Fibroblast of lung (primary cell): ENCODE measurements at regions not wholly inside any gene's neighbourhood (a gene's known extent, or its start where the extent isn't known, plus 50 kb on each side); places are given as distances from the start of the nearest gene placed in this dataset.
"Not testable (repeated sequence)": the region's sequence is repeated elsewhere in the genome, so short reads cannot be mapped to it uniquely, and the experiment has no call there.

ENCODE experiments used
- DNase-seq, 2 donors: peaks; one replicate each; pipeline versions ENCODE4 v3.0.0 to v3.0.0-alpha.2; 2010; ENCODE audit warnings: low read depth in 2 of 2
- H2AFZ ChIP-seq: 2 replicates; pipeline ENCODE4 v1.5.1; 2012; ENCODE audit warnings: low read length, control low read depth, inconsistent platforms
- H3K27ac ChIP-seq: 2 replicates; pipeline ENCODE4 v1.5.1; 2011; ENCODE audit warnings: low read length, control low read depth; ENCODE audit not compliant: insufficient read depth
- H3K27me3 ChIP-seq: 2 replicates; pipeline ENCODE4 v1.5.1; 2011; ENCODE audit warnings: mild to moderate bottlenecking, low read length; ENCODE audit not compliant: control insufficient read depth, insufficient read depth
- H3K36me3 ChIP-seq: 2 replicates; pipeline ENCODE4 v1.5.1; 2011; ENCODE audit warnings: low read length; ENCODE audit not compliant: control insufficient read depth, insufficient read depth
- H3K4me1 ChIP-seq: 2 replicates; pipeline ENCODE4 v1.5.1; 2011; ENCODE audit warnings: low read length; ENCODE audit not compliant: control insufficient read depth, insufficient read depth; ENCODE audit errors: extremely low read depth
- H3K4me2 ChIP-seq: 2 replicates; pipeline ENCODE4 v1.5.1; 2011; ENCODE audit warnings: low read length, control low read depth; ENCODE audit not compliant: insufficient read depth; ENCODE audit errors: extremely low read depth
- H3K4me3 ChIP-seq, 4 experiments: fragments of 200-600 bp in 1 of 4; sonication (generic) in 1 of 4; replicated peaks in 1 of 4; 2 replicates each; pipeline ENCODE4 v1.5.1; 2011 to 2016; ENCODE audit warnings: low read length in 4 of 4, low read depth in 3 of 4, mild to moderate bottlenecking in 3 of 4, control low read depth in 2 of 4, inconsistent platforms in 1 of 4, mixed read lengths in 1 of 4; ENCODE audit not compliant: insufficient read depth in 1 of 4; ENCODE audit errors: control extremely low read depth in 1 of 4
- H3K79me2 ChIP-seq: 2 replicates; pipeline ENCODE4 v1.5.1; 2012; ENCODE audit warnings: mild to moderate bottlenecking, low read length, inconsistent platforms; ENCODE audit not compliant: control insufficient read depth, insufficient read depth
- H3K9ac ChIP-seq: 2 replicates; pipeline ENCODE4 v1.5.1; 2011; ENCODE audit warnings: mild to moderate bottlenecking, low read length, control low read depth; ENCODE audit not compliant: insufficient read depth
- H3K9me3 ChIP-seq: 2 replicates; pipeline ENCODE4 v1.5.1; 2012; ENCODE audit warnings: low read depth, low read length; ENCODE audit not compliant: control insufficient read depth, insufficient read depth
- H4K20me1 ChIP-seq: 2 replicates; pipeline ENCODE4 v1.5.1; 2011; ENCODE audit warnings: low read length; ENCODE audit not compliant: control insufficient read depth, insufficient read depth; ENCODE audit errors: extremely low read depth
- EZH2 ChIP-seq: IDR thresholded peaks from 2 replicates; pipeline ENCODE4 v1.5.1; 2012; ENCODE audit warnings: low read length, control low read depth, mild to moderate bottlenecking; ENCODE audit errors: missing control alignments
- TF ChIP-seq, protein P1 (sequence below), 2 donors: IDR thresholded peaks in 1 of 2; conservative IDR thresholded peaks in 1 of 2; 1 replicate in 1 of 2; 2 replicates in 1 of 2; pipeline ENCODE4 v1.5.1; 2011 to 2012; ENCODE audit warnings: low read length in 2 of 2, control low read depth in 1 of 2, inconsistent platforms in 1 of 2, low read depth in 1 of 2, mild to moderate bottlenecking in 1 of 2

DNA sequence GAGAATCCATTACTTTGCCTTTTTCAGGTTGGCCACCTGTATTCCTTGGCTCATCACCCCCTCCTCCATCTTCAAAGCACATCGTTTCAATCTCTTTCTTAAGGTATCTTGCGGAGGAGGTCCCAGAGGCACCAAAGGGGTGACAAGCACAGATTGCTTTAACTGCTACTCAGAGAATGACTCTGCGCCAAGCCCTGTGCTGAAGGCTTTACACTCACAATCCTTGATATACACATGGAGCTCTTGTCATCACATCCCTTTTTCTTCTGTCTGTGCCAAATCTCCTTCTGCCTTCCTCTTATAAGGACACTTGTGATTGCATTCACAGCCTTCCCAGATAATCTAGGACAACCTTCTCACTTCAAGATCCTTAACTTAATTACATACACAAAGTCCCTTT is 134.7 kb upstream of the MAMLD1 start:
- H4K20me1 ChIP-seq = no peaks in the 10 kb centered on the region
- no peak for TF ChIP-seq EZH2
- TF ChIP-seq, protein P1, sequence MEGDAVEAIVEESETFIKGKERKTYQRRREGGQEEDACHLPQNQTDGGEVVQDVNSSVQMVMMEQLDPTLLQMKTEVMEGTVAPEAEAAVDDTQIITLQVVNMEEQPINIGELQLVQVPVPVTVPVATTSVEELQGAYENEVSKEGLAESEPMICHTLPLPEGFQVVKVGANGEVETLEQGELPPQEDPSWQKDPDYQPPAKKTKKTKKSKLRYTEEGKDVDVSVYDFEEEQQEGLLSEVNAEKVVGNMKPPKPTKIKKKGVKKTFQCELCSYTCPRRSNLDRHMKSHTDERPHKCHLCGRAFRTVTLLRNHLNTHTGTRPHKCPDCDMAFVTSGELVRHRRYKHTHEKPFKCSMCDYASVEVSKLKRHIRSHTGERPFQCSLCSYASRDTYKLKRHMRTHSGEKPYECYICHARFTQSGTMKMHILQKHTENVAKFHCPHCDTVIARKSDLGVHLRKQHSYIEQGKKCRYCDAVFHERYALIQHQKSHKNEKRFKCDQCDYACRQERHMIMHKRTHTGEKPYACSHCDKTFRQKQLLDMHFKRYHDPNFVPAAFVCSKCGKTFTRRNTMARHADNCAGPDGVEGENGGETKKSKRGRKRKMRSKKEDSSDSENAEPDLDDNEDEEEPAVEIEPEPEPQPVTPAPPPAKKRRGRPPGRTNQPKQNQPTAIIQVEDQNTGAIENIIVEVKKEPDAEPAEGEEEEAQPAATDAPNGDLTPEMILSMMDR (conservative IDR thresholded peaks at IDR 0.05 in 1 of 2, IDR thresholded peaks at IDR 0.05 in 1 of 2; ENCODE audit: low read depth in 1 of 2, low read length in 2 of 2) = no peak
- DNase-seq = no peak
- H3K9ac ChIP-seq = no peak overlapping the region
- no peak overlapping the region for H2AFZ ChIP-seq
- no peaks in the 10 kb centered on the region for H3K27me3 ChIP-seq
- no peak overlapping the region for H3K4me2 ChIP-seq
- H3K27ac ChIP-seq = no peak overlapping the region
- H3K9me3 ChIP-seq = no peaks in the 10 kb centered on the region
- H3K4me1 ChIP-seq = no peaks in the 10 kb centered on the region
- H3K4me3 ChIP-seq = no peak overlapping the region
- no peaks in the 10 kb centered on the region for H3K36me3 ChIP-seq
- no peaks in the 10 kb centered on the region for H3K79me2 ChIP-seq

DNA sequence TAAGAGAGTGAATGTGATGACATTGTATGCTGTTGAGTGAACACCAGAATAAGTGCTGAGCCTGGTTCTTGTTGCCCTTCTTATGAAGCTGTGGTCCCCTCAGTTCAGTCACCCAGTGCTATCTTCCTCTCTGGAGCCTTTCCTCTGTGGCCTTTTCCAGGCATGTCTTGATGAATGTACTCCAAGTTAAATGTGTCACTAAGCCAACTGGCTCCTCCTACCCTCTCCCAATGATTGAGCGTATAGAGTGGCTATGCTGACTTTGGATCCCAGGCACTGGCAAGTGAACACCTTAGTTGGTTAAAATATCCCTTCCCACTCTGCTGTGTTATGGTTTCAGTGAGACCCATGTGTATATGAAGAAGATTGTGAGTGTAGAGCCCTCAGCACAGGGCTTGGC is 134.1 kb upstream of the MAMLD1 start:
- no peak overlapping the region for H3K9ac ChIP-seq
- no peaks in the 10 kb centered on the region for H3K9me3 ChIP-seq

DNA sequence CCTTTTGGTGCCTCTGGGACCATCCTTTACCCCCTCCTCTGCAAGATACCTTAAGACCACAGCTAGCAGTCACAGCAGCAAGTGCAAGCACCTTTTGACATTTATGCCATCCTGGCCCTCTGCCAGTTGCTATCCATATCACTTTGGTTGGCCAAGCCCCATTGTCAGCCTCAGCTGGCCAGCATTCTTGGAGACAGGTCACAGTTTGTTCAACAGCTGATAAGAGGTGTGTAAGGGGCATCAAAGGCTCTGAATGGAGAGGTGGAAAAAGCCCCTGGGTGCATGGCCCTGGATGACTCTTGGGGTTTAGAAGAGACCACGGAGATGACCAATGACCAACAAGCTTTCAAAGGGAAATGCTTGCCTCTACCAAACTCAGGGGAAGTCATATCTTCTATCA is 133.6 kb upstream of the MAMLD1 start:
- H3K4me3 ChIP-seq = no peak overlapping the region
- H3K36me3 ChIP-seq = no peaks in the 10 kb centered on the region
- H3K9ac ChIP-seq = no peak overlapping the region
- no peaks in the 10 kb centered on the region for H3K79me2 ChIP-seq
- no peak overlapping the region for H3K27ac ChIP-seq
- TF ChIP-seq EZH2 = no peak
- TF ChIP-seq, protein P1 (conservative IDR thresholded peaks at IDR 0.05 in 1 of 2, IDR thresholded peaks at IDR 0.05 in 1 of 2; ENCODE audit: low read depth in 1 of 2, low read length in 2 of 2) = no peak
- no peak overlapping the region for H2AFZ ChIP-seq
- no peaks in the 10 kb centered on the region for H4K20me1 ChIP-seq
- no peaks in the 10 kb centered on the region for H3K27me3 ChIP-seq
- DNase-seq = no peak
- no peaks in the 10 kb centered on the region for H3K4me1 ChIP-seq
- H3K9me3 ChIP-seq = no peaks in the 10 kb centered on the region
- H3K4me2 ChIP-seq = no peak overlapping the region

More for the DNA sequence above, 134.1 kb upstream of the MAMLD1 start:
- no peaks in the 10 kb centered on the region for H3K36me3 ChIP-seq
- H4K20me1 ChIP-seq = no peaks in the 10 kb centered on the region
- H3K4me1 ChIP-seq = no peaks in the 10 kb centered on the region
- DNase-seq = no peak
- no peak for TF ChIP-seq EZH2
- TF ChIP-seq, protein P1 (conservative IDR thresholded peaks at IDR 0.05 in 1 of 2, IDR thresholded peaks at IDR 0.05 in 1 of 2; ENCODE audit: low read depth in 1 of 2, low read length in 2 of 2) = no peak
- H3K27me3 ChIP-seq = no peaks in the 10 kb centered on the region
- H3K4me3 ChIP-seq = no peak overlapping the region
- no peak overlapping the region for H2AFZ ChIP-seq
- H3K4me2 ChIP-seq = no peak overlapping the region
- H3K79me2 ChIP-seq = no peaks in the 10 kb centered on the region
- H3K27ac ChIP-seq = no peak overlapping the region

DNA sequence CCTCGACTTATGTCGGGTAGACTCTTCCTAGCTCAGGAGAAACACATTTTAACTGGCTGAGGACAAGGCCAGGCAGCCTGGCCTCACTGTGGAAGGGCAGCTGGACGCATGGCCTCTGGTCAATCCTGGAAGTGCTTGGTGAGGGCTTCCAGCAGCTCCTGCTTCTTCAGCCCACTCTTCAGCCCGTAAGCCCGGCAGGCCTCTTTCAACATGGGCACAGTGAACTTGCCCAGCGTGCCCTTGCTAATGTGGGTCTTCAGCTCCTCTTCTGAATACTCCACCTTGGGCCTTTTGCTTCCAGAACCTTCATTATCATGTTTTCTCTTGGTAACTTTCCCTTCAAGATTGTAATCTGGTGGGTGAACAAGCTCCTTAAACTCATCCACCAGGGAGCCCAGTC is 132.2 kb upstream of the MAMLD1 start:
- not testable (repeated sequence) for H3K27me3 ChIP-seq

DNA sequence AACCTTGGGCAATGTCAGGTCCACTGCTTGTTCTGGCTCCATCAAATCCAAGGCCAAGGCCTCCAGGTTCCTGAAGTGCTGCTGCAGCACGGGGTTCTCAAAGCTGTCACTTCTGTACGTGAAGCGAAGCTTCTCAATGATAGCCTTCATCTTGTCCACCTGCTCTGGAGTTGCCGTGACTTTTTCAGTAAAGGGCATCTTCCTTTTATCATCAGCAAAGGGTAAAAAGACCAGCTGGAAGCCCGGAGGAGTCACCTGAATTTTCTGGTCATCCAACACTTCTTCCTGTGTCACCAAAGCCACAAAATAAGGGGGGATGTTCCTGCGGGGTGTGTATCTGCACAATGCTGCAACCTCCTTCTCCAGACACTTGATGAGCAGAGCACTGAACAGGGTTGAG is 131.7 kb upstream of the MAMLD1 start:
- H3K36me3 ChIP-seq, H3K9me3 ChIP-seq, DNase-seq, H4K20me1 ChIP-seq, H3K27ac ChIP-seq, H3K4me2 ChIP-seq, H3K4me1 ChIP-seq, H2AFZ ChIP-seq, H3K79me2 ChIP-seq, H3K27me3 ChIP-seq, H3K4me3 ChIP-seq, H3K9ac ChIP-seq: not testable (repeated sequence)

More for the DNA sequence above, 132.2 kb upstream of the MAMLD1 start:
- DNase-seq, H3K27ac ChIP-seq, H3K9ac ChIP-seq, H3K4me2 ChIP-seq, H3K4me1 ChIP-seq, H3K36me3 ChIP-seq, H4K20me1 ChIP-seq, H3K79me2 ChIP-seq, H2AFZ ChIP-seq, H3K4me3 ChIP-seq, H3K9me3 ChIP-seq: not testable (repeated sequence)
